WTC11 (cell line): ENCODE measurements at regions not wholly inside any gene's neighbourhood (a gene's known extent, or its start where the extent isn't known, plus 50 kb on each side); places are given as distances from the start of the nearest gene placed in this dataset.

Source experiments
- ESRRA ChIP-seq: sonication (generic); formaldehyde crosslinking; IDR thresholded peaks from 2 replicates; pipeline ENCODE4 v1.8.1; 2022; ENCODE audit warnings: mild to moderate bottlenecking, missing genetic modification reagents, borderline replicate concordance
- FOXJ3 ChIP-seq: sonication (generic); formaldehyde crosslinking; IDR thresholded peaks from 2 replicates; pipeline ENCODE4 v1.9.0; 2021; ENCODE audit warnings: missing genetic modification reagents, mild to moderate bottlenecking, borderline replicate concordance
- TP53 ChIP-seq: sonication (generic); formaldehyde crosslinking; IDR thresholded peaks from 2 replicates; pipeline ENCODE4 v1.8.1; 2023; ENCODE audit warnings: mild to moderate bottlenecking, missing genetic modification reagents
- ZNF232 ChIP-seq: sonication (generic); formaldehyde crosslinking; IDR thresholded peaks from 2 replicates; pipeline ENCODE4 v1.8.0; 2022; ENCODE audit warnings: mild to moderate bottlenecking, missing genetic modification reagents
- TF ChIP-seq, protein P1 (sequence below): sonication (generic); formaldehyde crosslinking; IDR thresholded peaks from 2 replicates; pipeline ENCODE4 v1.8.1; 2023; ENCODE audit warnings: mild to moderate bottlenecking, moderate library complexity, missing genetic modification reagents
- TF ChIP-seq, protein P2 (sequence below): sonication (generic); formaldehyde crosslinking; IDR thresholded peaks from 2 replicates; pipeline ENCODE4 v1.8.1; 2023; ENCODE audit warnings: mild to moderate bottlenecking, missing genetic modification reagents, moderate library complexity
- TF ChIP-seq, protein P3 (sequence below): fragments of 200-600 bp; IDR thresholded peaks from 2 replicates; pipeline ENCODE4 v1.8.0; 2022; ENCODE audit warnings: antibody characterized with exemption
- TF ChIP-seq, protein P4 (sequence below): sonication (generic); formaldehyde crosslinking; IDR thresholded peaks from 2 replicates; pipeline ENCODE4 v1.8.0; 2022; ENCODE audit warnings: mild to moderate bottlenecking, missing genetic modification reagents

DNA sequence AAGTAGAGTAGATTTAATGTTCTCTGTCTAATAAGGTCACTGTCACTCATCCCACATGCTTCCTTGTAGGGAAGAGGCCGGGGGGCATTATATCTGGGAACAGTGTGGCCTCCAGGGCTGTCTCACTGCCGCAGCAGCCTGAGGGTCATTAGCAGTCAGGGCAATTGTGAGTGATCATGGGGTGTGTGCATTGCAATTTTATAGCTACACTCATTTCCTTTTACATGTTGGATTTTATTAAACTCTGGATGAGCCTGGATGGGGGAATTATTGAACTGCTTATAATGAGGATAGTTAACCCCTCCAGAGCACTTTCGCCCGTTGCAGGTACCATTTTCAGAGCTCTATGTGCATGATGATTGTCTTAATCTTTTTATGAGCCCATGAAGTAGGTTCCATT lies 60.9 kb upstream of the DISP3 start:
- no peak for TF ChIP-seq FOXJ3 (CRISPR knock-in tag)
- TF ChIP-seq, protein P1, sequence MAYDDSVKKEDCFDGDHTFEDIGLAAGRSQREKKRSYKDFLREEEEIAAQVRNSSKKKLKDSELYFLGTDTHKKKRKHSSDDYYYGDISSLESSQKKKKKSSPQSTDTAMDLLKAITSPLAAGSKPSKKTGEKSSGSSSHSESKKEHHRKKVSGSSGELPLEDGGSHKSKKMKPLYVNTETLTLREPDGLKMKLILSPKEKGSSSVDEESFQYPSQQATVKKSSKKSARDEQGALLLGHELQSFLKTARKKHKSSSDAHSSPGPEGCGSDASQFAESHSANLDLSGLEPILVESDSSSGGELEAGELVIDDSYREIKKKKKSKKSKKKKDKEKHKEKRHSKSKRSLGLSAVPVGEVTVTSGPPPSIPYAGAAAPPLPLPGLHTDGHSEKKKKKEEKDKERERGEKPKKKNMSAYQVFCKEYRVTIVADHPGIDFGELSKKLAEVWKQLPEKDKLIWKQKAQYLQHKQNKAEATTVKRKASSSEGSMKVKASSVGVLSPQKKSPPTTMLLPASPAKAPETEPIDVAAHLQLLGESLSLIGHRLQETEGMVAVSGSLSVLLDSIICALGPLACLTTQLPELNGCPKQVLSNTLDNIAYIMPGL (CRISPR knock-in tag), result no peak
- TF ChIP-seq ZNF232, result no peak
- TF ChIP-seq, protein P2, sequence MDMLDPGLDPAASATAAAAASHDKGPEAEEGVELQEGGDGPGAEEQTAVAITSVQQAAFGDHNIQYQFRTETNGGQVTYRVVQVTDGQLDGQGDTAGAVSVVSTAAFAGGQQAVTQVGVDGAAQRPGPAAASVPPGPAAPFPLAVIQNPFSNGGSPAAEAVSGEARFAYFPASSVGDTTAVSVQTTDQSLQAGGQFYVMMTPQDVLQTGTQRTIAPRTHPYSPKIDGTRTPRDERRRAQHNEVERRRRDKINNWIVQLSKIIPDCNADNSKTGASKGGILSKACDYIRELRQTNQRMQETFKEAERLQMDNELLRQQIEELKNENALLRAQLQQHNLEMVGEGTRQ (CRISPR knock-in tag), result no peak
- TF ChIP-seq, protein P3, sequence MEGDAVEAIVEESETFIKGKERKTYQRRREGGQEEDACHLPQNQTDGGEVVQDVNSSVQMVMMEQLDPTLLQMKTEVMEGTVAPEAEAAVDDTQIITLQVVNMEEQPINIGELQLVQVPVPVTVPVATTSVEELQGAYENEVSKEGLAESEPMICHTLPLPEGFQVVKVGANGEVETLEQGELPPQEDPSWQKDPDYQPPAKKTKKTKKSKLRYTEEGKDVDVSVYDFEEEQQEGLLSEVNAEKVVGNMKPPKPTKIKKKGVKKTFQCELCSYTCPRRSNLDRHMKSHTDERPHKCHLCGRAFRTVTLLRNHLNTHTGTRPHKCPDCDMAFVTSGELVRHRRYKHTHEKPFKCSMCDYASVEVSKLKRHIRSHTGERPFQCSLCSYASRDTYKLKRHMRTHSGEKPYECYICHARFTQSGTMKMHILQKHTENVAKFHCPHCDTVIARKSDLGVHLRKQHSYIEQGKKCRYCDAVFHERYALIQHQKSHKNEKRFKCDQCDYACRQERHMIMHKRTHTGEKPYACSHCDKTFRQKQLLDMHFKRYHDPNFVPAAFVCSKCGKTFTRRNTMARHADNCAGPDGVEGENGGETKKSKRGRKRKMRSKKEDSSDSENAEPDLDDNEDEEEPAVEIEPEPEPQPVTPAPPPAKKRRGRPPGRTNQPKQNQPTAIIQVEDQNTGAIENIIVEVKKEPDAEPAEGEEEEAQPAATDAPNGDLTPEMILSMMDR, result no peak
- TF ChIP-seq, protein P4, sequence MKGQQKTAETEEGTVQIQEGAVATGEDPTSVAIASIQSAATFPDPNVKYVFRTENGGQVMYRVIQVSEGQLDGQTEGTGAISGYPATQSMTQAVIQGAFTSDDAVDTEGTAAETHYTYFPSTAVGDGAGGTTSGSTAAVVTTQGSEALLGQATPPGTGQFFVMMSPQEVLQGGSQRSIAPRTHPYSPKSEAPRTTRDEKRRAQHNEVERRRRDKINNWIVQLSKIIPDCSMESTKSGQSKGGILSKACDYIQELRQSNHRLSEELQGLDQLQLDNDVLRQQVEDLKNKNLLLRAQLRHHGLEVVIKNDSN (CRISPR knock-in tag), result no peak
- no peak for TF ChIP-seq ESRRA (CRISPR knock-in tag)
- no peak for TF ChIP-seq TP53 (CRISPR knock-in tag)
